ENCODE measurements at regions not wholly inside any gene's neighbourhood (a gene's known extent, or its start where the extent isn't known, plus 50 kb on each side); places are given as distances from the start of the nearest gene placed in this dataset.

GRCh38 chr4:60129740-60130139 lies 1070.4 kb upstream of the ADGRL3 start:
- BruUV-seq (replicated peaks), result no TSS peak
- Mint-ChIP-seq H3K27me3 (ENCODE audit: unreplicated experiment) (no peaks in the 10 kb centered on the region), H3K9me3 (ENCODE audit: low read depth, unreplicated experiment) (no peaks in the 10 kb centered on the region), H3K4me1 (ENCODE audit: low read depth, unreplicated experiment) (no peaks in the 10 kb centered on the region), H3K4me3 (ENCODE audit: low read depth, unreplicated experiment) (no peak overlapping the region), H3K27ac (ENCODE audit: unreplicated experiment) (no peak overlapping the region), H3K36me3 (ENCODE audit: insufficient read depth, unreplicated experiment) (no peaks in the 10 kb centered on the region)
- intact Hi-C loops (cut with micrococcal nuclease; ENCODE audit: unreplicated experiment), result no loop called here
- CTCF ChIA-PET, result no interaction called here
- no peak for TF ChIP-seq CTCF (IDR thresholded peaks at IDR 0.05; ENCODE audit: unreplicated experiment)
- no peak for DNase-seq

DNA sequence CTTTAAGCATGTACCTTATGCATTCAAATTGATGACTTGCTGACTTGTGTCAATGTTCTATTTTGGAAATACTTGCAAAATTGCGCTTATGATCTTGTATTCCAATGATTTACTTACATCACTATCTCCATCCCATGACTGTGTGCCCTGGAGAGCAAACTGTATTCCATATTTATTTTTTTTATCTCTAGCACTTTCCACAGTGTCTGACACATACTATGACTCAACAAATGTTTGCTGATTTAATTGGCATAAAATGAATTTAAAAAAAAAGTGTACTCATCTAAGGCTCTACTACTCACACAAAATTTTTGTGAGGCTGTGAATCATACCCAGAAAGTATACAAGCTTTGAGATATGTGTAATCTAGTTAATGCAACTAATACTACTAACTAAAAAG lies 1066.8 kb upstream of the ADGRL3 start:
- no peak for TF ChIP-seq CTCF (IDR thresholded peaks at IDR 0.05; ENCODE audit: unreplicated experiment)
- no TSS peak for BruUV-seq (replicated peaks)
- H3K27me3 Mint-ChIP-seq (ENCODE audit: unreplicated experiment), result no peaks in the 10 kb centered on the region
- intact Hi-C loops (cut with micrococcal nuclease; ENCODE audit: unreplicated experiment), result no loop called here
- no peaks in the 10 kb centered on the region for H3K4me1 Mint-ChIP-seq (ENCODE audit: low read depth, unreplicated experiment)
- H3K9me3 Mint-ChIP-seq (ENCODE audit: low read depth, unreplicated experiment), result no peaks in the 10 kb centered on the region
- DNase-seq, result no peak
- CTCF ChIA-PET, result no interaction called here
- no peaks in the 10 kb centered on the region for H3K36me3 Mint-ChIP-seq (ENCODE audit: insufficient read depth, unreplicated experiment)
- no peak overlapping the region for H3K4me3 Mint-ChIP-seq (ENCODE audit: low read depth, unreplicated experiment)
- H3K27ac Mint-ChIP-seq (ENCODE audit: unreplicated experiment), result no peak overlapping the region

- H3K4me3 Mint-ChIP-seq (ENCODE audit: low read depth, unreplicated experiment), result no peak overlapping the region
- no peak overlapping the region for H3K27ac Mint-ChIP-seq (ENCODE audit: unreplicated experiment)
- no peaks in the 10 kb centered on the region for H3K4me1 Mint-ChIP-seq (ENCODE audit: low read depth, unreplicated experiment)
- DNase-seq, result no peak
- H3K9me3 Mint-ChIP-seq (ENCODE audit: low read depth, unreplicated experiment), result no peaks in the 10 kb centered on the region
- no peaks in the 10 kb centered on the region for H3K27me3 Mint-ChIP-seq (ENCODE audit: unreplicated experiment)
- no peaks in the 10 kb centered on the region for H3K36me3 Mint-ChIP-seq (ENCODE audit: insufficient read depth, unreplicated experiment)
- CTCF ChIA-PET, result no interaction called here
- no TSS peak for BruUV-seq (replicated peaks)
- intact Hi-C loops (cut with micrococcal nuclease; ENCODE audit: unreplicated experiment), result no loop called here
- TF ChIP-seq CTCF (IDR thresholded peaks at IDR 0.05; ENCODE audit: unreplicated experiment), result no peak
These were observed 1066.0 kb upstream of the ADGRL3 start for GRCh38 chr4:60134099-60134498.

- DNase-seq, result no peak
- Mint-ChIP-seq H3K36me3 (ENCODE audit: insufficient read depth, unreplicated experiment) (no peaks in the 10 kb centered on the region), H3K9me3 (ENCODE audit: low read depth, unreplicated experiment) (peaks cover 13% of the 10 kb centered on the region), H3K27ac (ENCODE audit: unreplicated experiment) (no peak overlapping the region), H3K4me3 (ENCODE audit: low read depth, unreplicated experiment) (no peak overlapping the region), H3K4me1 (ENCODE audit: low read depth, unreplicated experiment) (no peaks in the 10 kb centered on the region), H3K27me3 (ENCODE audit: unreplicated experiment) (no peaks in the 10 kb centered on the region)
- CTCF ChIA-PET, result no interaction called here
- no peak for TF ChIP-seq CTCF (IDR thresholded peaks at IDR 0.05; ENCODE audit: unreplicated experiment)
- intact Hi-C loops (cut with micrococcal nuclease; ENCODE audit: unreplicated experiment), result no loop called here
- no TSS peak for BruUV-seq (replicated peaks)
These were observed 1045.0 kb upstream of the ADGRL3 start for GRCh38 chr4:60155088-60155487.

DNA sequence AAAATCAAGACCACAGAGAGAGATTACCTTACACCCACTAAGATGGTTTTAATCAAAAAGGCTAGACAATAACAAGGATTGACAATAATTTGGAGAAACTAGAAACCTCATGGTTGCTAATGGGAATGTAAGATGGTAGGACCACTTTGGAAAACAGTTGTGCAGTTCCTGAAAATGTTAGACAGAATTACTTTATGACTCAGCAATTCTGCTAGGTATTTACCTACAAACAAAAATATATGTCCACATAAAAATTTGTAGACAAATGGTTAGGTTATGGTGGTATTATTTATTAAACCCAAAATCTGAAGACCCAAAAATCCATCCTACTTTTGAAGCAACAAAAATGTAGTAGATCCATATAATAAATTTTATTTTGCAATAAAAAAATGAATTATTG lies 1027.0 kb upstream of the ADGRL3 start:
- no peak for DNase-seq
- no peak overlapping the region for H3K4me3 Mint-ChIP-seq (ENCODE audit: low read depth, unreplicated experiment)
- no peaks in the 10 kb centered on the region for H3K27me3 Mint-ChIP-seq (ENCODE audit: unreplicated experiment)
- H3K9me3 Mint-ChIP-seq (ENCODE audit: low read depth, unreplicated experiment), result peaks cover 3% of the 10 kb centered on the region
- CTCF ChIA-PET, result no interaction called here
- no peak for TF ChIP-seq CTCF (IDR thresholded peaks at IDR 0.05; ENCODE audit: unreplicated experiment)
- intact Hi-C loops (cut with micrococcal nuclease; ENCODE audit: unreplicated experiment), result no loop called here
- H3K36me3 Mint-ChIP-seq (ENCODE audit: insufficient read depth, unreplicated experiment), result no peaks in the 10 kb centered on the region
- no TSS peak for BruUV-seq (replicated peaks)
- no peak overlapping the region for H3K27ac Mint-ChIP-seq (ENCODE audit: unreplicated experiment)
- H3K4me1 Mint-ChIP-seq (ENCODE audit: low read depth, unreplicated experiment), result no peaks in the 10 kb centered on the region

Data from Calu3 (cell line).